Fibroblast of skin of back (primary cell): ENCODE measurements at regions not wholly inside any gene's neighbourhood (a gene's known extent, or its start where the extent isn't known, plus 50 kb on each side); places are given as distances from the start of the nearest gene placed in this dataset.
"Not testable (repeated sequence)": the region's sequence is repeated elsewhere in the genome, so short reads cannot be mapped to it uniquely, and the experiment has no call there.

Experiments used
- DNase-seq: peaks from one replicate; pipeline ENCODE4 v3.0.0-alpha.2; 2013

DNA sequence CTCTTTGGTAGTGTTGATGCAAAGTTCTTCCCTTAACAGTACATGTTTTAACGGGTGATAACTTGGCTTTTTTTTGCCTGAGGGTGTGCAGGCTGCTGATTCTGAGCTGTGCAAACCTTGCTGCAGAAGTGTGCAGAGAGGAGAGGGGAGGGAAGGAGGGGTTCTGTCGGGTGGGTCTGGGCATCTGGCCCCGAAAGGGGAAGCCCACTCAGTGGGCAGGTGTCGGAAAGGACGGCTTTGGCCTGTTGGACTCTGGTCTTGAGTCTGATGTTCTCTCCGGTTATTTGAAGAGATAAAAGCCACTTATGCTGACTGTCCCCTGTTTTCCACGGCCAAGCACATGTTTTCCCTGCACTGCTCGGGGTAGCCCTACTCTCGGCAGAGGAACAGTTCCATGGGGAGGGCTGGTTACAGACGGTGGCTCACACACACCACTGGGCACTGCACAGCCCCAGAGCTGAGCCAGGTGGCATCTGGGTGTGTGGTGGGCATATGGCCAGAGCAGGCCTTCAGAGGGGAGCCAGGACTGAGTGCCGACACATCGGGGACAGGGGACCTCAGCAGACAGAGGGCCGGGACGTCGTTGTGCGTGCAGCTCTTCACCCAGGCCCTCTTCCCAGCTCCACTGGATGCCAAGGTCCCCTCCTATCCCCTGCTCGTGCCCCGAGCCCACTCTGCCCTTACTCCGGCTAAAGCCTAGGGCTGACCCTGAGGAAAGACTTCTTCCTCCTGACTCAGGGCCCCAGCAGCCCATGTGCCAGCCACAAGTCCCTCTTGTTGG is 93.2 kb downstream of the TEX29 start:
- DNase-seq = no peak

DNA sequence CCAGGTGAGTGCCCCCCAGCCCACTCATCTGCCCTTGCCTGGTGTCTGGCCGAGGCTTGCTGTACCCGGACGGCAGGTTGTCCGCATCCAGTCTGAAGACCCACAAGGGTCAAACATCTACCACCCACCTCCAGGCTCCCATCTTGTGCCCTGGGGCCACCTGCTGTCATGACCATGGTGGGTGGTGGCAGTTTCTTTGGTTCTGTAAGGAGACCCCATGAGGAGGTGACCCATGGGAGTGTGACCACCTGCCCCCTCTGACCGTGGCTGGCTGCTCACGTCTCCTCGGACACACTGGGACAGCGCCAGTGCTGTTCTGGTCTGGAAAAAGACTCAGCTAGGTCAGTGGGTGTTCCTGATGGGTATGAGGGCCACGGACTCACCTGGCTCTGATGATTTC is 93.9 kb downstream of the TEX29 start:
- DNase-seq = no peak

DNA sequence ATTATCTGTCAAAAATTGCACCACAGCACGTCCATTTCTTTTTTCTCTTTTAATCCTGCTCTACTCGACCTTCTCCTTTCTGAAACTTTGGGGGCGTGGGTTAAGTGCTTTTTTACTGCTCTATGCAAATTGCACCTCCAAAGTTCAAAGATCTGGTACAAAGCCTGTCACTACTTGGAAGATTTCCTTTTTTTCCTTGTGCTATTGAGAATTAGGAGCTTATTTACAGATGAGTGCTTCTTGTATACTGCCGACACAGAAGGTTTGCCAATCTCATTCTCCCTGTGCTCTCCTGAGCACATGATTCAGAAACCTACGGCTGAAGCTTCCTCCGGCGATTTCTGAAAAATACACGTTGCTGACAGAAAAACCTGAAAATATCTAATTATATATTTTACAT is 94.8 kb downstream of the TEX29 start:
- no peak for DNase-seq

DNA sequence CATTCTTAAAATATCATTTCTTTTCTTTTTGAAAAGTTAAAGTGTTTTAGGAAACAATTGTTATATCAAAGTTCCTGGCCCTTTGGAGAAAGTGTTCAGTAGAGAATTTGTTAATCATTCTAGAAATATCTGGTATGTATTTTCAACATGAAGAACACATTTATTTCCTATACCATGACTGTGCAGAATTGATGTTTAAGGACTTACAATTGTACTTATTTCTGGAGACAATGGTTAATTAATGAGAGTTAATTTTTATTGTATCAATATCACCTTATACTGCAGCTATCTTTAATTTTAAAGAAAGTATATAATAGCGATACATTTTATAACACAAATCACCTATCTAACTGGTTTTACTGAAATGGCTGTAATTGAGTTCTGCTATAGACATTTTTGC is 95.3 kb downstream of the TEX29 start:
- DNase-seq = no peak

DNA sequence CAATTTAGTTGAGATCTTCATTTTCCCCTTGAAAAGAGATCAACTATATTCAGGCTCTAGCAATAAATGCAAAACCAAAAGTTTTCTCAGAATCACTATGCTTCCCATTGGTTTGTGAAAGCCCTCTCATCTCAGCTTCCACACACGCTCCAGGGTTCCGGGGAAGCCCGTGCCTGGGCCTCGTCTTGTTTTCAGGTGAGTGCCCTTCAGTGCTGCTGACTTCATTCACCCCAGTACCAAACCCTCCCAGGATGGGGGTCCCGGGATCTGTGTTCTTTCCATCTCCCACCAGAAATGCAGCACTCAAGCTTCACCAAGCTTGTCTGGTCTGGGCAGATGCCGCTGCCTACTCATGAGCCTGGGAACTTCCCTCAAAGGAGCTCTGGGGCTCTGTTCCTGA is 97.7 kb downstream of the TEX29 start:
- no peak for DNase-seq

DNA sequence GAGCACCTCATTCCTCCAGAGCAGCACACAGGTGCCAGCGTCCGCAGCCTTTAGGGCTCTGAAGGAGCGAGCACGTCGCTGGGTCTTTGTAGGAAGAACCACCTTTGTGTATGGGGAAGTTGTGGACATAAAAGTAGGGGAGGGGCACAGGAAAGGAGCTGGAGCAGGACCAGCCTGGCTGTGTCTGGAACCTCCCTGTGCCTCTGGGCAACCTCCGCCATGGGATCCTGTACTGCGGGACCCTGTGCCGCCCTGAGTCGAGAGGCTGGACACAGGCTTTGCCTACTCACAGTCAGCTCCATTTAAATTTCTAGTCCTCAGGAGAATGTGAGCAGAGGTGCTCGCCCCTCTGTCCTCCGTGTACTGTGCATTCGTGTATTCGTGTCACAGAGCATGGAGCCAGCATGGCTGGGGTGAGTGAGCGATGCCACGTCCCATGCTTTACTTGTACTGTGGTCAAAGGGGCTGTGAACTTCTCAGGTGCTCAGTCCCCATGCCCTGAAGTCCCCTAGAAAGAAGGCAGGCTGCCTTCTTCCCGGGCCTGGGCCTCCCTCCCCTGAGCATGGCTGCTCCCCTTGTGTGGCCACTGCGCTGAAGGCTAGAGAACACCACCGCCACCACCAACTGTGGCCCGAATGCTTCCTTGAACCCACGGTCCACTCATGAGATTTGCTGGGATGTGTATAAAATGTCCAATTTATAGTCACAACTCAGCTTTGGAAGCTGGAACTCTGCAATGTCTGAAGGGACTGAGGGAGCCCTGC is 99.9 kb downstream of the TEX29 start:
- DNase-seq = no peak

DNA sequence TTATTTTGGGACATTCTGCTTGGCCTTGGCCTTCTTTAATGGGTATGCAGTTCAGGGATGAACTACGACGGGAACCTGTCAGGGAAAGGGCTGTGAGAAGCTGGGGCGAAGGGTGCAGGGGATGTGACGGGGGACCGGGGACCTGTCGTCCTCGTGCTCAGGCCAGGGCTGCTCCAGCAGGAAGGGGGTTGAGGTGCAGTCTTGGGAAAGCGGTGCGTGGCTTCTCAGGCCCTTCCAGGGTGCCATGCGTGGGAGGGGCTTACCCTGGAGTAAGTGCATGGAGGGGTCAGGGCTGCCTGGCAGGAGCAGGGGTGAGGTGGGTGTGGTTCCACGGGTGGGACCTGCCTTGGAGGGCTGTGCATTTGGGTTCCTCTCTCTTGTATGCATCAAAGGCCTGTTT is 100.8 kb downstream of the TEX29 start:
- DNase-seq = no peak

DNA sequence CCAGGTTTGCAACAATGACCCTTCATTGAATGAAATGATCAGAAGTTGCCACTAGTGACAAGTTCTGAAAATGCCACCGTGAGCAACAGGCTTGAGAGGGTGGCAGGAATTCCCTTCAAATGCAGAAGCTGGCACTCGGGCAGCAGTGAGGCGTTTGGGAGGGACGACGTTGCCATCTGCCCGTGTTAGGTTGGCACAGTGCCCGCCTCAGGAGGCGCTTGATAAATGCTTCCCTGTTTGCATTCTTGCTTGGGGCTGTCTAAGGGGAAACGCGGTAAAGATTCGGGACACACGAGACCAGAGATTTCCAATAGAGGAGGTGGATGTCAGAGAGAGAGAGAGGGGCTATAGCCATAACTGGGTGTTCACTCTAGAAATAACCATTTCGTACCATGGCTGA is 101.9 kb downstream of the TEX29 start:
- no peak for DNase-seq

DNA sequence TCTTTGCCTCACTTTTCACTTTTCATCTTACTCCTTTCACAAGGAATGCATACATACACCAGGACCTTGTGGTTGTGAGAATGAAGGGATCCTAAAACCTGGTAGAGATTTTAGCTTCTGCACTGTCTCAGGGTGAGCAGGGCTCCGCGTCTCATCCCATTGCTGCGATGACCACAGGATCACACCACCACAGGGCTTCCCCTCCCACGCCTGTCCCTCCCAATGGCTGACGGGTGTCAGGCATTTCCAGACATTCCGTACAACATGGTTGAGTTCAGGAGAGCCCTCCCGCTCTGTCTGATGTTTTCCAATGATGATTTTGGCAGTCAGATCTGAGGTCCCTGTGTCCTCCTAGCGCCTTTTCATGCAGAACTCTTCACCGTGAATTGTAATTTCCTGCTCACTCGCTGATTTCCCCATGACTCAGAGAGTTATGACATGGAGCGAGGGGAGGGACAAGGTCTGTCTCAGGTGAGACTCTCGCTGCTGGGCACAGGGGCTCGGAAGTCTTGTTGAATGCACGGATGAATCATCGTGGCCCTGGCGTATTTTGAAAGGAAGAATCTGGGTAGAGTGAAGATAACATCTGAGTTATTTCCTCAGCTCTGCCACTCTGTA is 102.8 kb downstream of the TEX29 start:
- no peak for DNase-seq

DNA sequence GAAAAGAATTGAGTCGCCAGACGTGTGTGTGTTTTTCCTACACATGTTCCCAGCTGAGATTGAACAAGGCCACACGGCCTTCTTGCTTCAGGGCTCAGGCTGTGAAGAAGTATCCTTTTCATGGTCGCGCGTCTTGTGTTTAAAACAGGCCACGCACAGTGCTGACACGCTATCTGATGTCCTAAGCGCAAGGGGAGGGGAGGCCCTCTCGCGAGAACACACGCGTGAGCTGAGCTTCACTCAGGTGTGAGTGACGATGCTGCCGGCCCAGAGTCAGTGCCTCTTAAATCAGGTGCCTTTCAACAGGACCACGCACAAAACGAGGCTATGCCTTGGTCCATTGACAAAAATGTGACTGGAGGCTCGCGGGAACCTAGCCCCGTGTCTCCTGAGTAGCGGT is 103.7 kb downstream of the TEX29 start:
- no peak for DNase-seq

DNA sequence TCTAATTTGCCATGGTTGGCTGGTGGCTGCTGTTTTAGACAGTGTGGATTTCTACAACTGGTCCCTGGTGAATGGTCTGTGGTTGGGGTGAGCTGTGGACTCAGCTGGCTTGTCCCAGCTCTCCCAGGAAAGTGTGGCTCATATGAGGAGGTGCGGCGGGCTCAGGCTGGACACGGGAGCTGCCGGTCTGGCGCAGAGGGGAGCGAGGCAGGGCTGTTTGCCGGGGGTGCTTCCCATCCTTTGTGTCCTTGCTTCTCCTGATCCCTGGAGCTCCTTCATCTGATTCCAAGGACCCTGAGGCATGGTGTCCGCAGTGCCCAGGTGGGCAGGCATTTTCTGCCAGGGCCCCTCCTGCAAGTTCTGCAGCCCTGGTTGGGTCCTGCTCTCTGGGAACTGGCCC is 104.9 kb downstream of the TEX29 start:
- no peak for DNase-seq

DNA sequence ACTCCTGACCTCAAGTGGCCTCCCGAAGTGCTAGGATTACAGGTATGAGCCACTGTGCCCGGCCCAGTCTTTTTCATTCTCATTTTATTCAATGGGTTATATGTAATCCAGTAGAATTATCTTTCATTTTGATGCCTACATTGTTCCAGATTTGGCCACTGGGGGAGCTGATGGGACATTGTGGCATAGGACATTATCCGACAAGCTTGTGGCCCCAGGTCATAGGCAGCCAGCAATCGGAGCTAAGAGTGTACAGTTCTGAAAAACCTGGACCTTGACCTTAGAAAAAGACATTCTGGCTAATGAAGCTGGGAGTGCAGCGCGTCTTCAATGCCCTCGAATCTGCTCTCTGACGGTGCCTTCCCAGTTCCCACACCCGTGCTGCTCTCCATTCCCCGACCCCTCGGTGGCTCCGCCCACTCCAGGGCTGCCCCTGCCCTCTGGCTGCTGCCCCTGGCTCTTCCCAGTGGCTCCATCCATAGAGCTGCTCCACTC is 108.7 kb downstream of the TEX29 start:
- peak; percentile 40 for DNase-seq

DNA sequence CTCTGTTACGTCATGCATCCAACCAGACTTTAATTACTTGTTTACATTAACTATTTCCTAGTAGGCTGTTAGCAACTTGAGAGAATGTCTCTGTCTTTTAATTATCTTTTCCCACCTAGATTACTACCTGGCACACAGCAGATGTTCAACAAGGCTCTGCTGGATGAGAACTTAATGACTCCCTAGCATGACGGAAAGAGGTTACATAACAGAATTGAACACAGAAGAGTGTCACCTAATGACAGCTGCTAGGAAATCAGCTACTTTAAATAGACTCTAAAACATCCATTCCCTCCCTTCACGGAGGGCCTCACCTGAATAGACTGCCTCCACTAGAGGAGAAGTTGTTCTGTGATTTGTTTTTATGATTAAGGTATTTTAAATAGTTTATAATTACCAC is 110.8 kb downstream of the TEX29 start:
- DNase-seq = no peak

DNA sequence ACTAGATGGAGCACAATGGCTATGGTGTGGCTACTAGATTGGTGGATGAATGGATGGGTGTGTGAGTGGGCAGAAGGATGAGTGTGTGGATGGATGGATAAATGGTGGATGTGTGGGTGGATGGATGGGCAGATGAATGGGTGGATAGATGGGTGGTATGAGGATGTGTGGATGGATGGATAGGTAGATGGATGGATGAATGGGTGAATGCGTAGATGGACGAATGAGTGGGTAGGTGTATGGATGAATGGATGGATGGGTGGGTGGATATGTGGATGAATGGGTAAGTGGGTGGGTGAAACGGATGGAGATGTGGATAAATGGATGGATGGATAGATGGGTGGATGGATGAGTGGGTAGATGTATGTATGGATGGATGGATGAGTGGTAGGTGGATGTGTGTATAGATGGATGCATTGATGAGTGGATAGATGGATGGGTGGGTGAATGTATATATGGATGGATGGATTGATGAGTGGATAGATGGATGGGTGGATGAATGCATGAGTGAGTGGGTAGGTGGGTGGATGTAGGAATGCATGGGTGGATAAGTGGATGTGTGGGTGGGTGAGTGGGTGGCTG is 114.2 kb downstream of the TEX29 start:
- no peak for DNase-seq

DNA sequence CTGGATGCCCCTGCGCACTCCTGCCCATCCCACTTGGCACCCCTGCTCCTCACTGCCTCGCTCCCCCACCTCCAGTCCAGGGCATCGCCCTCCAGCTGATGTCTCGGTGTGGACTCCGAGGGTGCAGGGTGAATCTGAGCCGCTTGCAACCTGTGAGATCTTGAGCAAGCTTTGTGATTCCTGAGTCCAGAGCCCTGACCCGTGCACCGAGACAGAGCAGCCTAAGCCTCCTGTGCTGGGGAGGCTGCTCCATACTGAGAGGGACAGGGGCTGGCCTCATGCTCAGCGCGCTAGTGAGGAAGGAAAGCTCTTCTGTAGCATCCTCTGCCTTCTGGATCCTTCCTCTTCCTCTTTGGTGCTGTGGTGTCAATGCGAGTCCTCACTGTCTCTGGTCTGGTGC is 116.0 kb downstream of the TEX29 start:
- no peak for DNase-seq

DNA sequence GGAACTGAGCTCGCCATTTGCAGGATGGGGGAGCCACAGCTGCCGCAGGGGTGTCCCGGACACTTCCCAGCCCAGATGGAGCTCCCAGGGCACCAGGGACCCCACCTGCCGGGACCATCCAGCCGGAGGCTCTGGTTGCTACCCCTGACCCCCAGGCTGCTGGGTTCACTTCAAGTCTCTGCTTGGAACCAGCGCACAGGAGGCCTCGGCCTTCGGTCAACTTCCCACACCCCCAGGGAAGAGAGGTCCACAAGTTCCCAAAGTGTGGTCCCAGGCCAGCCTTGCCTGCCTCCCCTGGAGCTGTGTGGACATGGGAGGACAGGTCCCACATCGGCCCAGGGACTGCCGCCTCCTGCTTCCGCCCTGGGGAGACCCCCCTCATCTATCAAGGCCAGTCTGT is 117.0 kb downstream of the TEX29 start:
- DNase-seq = no peak

DNA sequence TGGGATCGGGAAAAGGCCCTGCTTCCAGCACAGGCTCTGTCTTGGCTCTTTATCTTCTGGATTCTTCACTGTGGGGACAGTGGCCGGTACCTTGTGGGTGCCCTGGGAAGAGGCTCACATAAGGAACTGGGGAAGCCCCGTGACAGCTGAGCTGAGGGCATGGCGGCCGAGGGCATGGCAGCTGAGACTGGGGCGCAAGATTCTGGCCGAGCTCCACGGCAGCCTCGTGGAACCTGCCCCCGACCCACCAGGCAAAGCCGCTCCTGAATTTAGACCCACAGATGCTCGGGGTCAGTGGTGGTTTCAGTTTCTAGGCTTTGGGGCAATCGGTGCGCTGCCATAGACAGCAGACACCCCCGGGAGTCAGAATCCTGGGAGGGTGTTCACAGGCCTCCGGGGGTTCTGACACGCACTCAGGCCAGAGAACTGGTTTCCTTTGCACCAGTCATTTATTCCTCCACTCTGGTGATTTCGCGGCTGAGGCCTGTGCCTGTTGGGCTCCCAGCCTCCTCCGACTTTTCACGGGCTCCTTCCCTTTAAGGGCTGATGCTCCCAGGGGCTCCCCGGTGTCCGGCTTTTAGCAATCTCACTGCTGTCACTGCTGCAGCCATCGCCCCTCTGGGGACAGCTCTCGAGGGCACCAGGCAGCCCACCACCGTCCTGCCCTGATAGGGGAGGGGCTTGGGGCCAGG is 117.6 kb downstream of the TEX29 start:
- no peak for DNase-seq

DNA sequence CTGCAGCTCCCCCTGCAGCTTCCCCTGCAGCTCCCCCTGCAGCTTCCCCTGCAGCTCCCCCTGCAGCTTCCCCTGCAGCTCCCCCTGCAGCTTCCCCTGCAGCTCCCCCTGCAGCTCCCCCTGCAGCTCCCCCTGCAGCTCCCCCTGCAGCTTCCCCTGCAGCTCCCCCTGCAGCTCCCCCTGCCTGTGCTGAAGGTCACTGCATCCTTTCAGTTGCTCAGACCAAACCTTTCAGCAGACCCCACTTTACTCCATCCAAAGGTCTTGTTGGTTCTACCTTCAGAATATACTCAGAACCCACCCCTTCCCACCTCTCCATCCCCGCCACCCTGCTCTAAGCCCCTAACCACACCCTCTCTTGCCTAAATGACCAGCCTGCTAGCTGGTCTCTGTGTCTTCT is 120.0 kb downstream of the TEX29 start:
- DNase-seq = not testable (repeated sequence)

DNA sequence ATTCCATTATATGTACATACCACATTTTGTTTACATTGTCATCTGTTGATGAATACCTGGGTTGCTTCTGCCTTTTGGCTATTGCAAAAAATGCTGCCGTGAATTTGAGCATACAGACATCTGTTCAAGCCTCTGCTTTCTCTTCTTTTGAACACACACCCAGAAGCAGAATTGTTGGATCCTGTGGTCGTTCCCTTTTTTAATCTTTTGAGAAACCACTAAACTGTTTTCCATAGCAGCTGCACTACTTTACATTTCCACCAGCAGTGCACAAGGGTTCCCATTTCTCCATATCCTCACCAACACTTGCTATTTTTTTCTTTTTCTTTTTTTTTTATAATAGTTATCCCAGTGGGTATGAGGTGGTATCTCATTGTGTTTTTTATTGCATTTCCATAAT is 123.5 kb downstream of the TEX29 start:
- no peak for DNase-seq

DNA sequence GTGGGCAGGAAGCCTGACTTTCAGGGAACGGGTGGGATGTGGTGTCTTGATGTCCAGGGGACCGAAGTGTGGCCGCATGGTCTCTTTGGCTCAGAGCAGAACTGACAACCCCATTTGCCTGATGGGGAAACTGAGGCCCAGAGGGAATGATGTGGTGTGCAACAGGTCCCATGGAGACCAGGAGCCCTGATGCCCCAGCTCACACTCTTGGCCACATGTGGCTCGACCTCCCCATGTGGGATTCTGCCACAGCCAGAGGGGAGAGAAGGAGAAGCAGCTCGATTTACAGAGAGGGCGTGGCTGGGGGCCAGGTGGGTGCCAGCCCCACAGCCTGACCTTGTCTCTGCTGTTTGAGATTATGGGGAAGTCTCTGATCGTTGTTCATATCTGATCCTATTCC is 128.1 kb downstream of the TEX29 start:
- no peak for DNase-seq

DNA sequence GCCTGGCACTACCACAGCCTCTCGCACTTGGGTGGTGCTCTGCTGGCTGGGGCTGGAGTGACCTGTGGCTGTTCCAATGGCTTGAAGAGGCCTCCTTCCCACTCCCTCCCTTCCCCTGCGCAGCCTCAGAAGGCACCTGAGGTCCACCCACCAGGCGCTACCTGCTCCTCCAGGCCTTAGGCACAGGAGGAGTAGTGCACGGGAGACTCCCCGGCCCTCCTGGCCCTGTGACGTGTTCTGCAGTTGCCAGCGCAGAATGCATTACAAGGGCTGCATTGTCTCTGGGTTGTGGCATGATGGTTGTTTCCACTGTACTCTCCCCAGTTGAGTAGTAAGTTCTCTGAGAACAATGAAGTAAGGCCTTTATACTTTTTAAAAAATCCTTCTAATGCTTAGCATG is 128.6 kb downstream of the TEX29 start:
- no peak for DNase-seq

DNA sequence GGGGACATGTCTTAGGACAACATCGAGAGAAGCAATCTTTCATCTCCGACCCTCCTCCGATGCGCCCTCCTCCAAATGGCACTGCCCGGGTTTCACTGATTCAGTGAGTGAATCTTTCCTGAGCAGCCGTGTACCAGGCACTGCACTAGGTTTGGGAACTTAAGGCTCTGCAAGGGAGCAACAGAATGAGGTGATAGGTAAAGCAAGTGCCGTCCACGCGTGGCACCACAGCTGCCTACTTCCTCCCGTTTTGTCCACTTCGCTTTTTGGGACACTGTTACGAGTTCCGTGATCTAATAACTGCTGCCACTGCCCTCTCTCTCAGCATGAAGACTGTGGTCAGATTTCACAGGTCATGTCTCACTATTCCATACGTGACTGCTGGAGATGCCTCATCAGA is 131.0 kb downstream of the TEX29 start:
- DNase-seq = no peak
